Central memory CD4-positive, alpha-beta T cell (primary cell): ENCODE measurements at regions not wholly inside any gene's neighbourhood (a gene's known extent, or its start where the extent isn't known, plus 50 kb on each side); places are given as distances from the start of the nearest gene placed in this dataset.
"Not testable (repeated sequence)": the region's sequence is repeated elsewhere in the genome, so short reads cannot be mapped to it uniquely, and the experiment has no call there.

Experiments used
- DNase-seq: peaks from one replicate; pipeline ENCODE4 v3.0.0; 2022

DNA sequence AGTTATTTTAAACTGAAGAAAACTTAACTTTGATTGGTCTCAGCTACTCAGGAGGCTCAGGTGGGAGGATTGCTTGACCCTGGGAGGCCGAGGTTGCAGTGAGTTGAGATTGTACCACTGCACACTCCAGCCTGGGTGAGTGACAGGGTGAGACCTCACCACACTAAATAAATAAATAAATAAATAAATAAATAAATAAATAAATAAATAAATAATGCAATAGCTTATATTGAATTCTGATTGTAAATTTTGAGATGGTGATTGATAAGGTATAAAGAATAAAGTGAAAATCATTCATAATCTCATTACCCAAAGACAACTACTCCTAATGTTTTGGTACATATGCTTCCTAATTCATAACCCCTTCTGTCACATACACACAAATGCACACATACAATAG, 58.1 kb downstream of the TUBA3C start:
- DNase-seq = no peak

DNA sequence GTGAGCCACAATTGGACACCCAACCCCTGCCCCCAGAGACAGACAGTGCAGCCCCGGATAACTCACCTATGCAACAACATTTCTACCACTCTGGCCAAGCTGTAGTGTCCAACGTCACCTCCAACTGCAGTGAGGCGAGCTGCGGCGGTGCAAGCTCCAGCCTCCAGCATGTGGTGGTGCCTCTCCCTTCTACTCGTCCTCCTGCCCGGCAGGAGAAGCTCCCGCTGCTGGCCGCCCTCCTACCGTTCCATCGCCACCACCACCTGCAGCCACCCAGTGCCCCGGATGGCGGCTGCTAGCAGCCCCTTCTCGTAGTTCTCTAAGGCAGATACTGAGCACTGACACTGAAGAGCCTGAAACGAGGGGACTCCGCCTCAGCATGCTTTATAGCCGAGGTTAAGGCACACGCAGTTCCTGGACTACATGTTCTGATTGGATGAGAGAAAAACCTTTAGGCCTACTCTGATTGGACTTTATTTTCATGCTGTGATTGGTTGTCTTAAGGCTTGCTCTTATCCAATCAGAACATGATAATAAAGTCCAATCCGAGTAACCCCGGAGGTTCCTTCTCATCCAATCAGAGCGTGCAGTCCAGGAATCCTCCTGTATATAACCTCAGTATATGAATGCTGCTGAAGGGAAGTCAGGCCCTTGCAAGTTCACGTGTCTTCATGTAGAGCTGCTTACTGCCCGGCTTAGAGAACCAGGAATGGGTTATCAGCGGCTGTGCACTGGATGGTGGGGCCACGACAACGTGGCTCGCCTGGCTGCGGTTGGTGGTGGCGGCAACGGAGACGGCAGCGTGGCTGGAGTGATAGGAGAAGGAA, 63.5 kb downstream of the TUBA3C start:
- no peak for DNase-seq

DNA sequence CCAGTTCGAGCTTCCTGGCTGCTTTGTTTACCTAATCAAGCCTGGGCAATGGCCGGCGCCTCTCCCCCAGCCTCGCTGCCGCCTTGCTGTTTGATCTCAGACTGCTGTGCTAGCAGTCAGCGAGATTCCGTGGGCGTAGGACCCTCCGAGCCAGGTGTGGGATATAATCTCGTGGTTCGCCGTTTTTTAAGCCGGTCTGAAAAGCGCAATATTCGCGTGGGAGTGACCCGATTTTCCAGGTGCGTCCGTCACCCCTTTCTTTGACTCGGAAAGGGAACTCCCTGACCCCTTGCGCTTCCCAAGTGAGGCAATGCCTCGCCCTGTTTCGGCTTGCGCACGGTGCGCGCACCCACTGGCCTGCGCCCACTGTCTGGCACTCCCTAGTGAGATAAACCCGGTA, 72.4 kb downstream of the TUBA3C start:
- not testable (repeated sequence) for DNase-seq

DNA sequence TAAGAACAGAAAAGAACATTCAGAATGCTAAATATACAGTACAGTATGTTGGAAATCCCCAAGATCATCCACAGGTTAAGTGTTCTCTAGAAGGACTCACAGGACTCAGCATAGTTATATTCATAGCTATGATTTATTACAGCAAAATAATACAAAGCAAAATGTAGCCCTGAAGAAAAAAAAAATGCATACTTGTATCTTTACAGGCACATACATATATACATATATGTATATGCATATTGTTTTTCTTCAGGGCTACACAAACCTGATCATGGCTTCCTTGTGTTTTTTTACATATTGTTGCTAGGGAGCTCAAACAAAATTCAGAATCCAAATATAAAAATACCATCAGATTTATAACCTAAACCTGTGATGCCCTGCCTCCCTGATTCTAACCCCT, 78.5 kb downstream of the TUBA3C start:
- DNase-seq = no peak

DNA sequence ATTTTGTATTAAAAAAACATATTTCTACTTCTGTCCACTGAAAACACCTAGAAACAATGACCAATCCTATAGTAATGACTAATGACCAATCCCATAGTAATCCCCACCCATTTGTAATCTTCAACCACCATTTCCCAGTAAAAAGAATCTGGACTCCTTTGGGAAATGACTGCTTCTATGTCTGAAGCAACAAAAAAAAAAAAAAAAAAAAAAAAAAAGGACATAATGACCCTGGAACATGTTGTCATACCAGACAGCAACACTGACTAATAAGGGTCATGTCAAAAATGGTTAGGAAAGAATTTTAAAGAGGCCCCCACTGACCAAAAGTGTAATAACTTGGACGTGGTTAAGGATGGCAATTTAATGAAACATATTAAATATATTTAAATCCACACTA, 88.3 kb downstream of the TUBA3C start:
- DNase-seq = no peak

DNA sequence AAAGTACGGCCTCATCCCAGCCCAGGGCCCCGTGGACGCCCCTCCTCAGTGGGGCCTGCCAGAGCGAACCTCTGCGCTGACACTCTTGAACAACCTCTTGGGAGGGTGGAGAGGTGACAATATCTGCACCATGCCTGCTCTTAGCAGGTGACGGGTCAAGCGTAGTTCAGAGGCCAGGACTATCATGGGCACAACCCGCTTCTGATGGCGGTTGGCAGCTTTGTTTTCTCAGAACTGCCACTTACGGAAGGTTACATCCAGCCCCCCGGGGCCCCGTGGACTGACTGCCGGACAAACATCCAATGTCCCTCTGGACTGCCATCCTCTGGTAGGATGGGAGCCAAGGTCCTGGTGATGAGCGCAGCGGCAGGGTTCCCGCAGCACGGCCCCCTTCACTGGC, 91.1 kb downstream of the TUBA3C start:
- DNase-seq = no peak

DNA sequence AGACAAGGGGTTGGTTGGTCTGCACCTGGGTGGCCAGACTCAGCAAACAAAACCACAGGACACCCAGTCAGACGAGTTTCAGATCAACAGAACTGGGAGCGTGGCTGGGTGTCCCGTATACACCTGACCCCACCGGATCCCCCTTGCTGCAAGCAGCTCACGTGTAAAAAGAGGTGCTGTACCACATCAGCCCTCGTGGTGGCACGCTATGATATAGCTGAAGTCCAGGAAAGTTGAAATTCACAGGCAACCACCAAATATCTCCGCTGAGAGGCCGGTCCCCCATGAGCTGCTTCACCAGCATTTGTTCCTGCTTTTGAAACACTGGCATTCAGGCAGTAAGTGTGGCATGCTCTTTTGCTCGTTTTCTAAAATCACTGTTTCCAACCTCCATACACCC, 92.3 kb downstream of the TUBA3C start:
- no peak for DNase-seq

DNA sequence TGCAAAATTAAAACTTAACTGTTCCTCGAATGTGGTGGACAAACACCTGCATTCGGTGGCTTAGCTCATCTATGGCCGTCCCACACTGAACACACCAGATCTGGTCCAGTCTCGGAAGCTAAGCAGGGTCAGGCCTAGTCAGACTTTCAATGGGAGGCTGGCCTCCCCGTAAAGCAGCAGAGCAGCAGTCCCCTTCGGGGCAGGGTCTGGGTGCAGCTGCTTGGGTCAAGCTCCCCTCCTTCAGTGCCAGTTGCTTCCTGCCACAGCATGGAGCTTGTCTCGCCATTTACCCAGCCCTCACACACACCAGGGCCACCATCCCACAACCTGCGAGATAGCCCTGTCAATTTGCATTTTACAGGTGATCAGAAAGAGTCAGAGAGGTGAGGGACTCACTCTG, 93.2 kb downstream of the TUBA3C start:
- no peak for DNase-seq

DNA sequence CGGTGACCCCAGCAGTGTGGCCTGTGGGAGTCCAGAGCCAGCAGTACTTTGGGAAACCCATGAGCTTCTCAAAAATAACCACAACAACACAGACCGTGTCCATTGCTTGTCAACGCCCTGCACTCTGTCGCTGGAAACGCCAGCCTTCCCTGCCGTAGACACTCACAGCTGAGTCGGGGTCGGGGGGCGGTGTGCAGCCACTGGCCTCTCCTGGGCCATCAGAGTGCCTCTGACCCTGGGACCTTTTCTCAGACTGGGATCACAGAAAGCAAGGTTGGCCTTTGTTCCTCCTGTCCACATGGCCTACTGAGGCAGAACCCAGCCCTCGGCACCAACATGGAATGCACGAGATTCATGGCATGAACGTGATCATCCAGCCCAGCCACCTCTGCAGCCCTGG, 95.7 kb downstream of the TUBA3C start:
- DNase-seq = no peak

DNA sequence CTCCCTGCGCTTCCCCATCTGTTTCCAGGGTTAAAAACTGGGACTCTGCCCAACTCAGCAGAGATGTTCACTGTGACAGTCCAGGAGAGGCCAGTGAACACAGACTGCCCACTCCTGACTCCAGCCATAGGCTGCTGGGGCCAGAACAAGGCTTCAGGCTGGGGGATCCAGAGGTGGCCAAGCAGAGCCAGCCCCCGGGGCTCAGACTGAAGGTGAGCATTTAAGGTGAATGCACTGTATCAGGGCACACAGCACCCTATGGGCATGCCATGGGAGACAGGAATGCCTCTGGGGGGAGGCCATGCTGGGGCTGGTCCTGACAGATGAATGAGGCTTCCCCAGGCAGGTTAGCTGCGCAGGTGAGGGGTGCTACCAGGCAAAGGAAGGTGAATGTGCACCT, 96.4 kb downstream of the TUBA3C start:
- DNase-seq = no peak

DNA sequence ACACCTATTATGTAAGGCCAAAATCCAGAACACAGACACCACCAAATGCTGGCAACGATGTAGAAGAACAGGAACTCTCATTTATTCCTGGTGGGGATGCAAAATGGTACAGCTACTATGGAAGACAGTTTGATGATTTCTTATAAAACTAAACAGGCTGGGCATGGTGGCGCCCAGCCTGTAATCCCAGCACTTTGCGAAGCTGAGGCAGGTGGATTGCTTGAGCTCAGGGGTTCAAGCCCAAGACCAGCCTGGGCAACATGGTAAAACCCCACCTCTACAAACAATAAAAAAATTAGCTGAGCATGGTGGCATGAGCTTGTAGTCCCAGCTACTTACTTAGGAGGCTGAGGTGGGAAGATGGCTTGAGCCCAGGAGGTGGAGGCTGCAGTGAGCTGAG, 98.3 kb downstream of the TUBA3C start:
- no peak for DNase-seq

DNA sequence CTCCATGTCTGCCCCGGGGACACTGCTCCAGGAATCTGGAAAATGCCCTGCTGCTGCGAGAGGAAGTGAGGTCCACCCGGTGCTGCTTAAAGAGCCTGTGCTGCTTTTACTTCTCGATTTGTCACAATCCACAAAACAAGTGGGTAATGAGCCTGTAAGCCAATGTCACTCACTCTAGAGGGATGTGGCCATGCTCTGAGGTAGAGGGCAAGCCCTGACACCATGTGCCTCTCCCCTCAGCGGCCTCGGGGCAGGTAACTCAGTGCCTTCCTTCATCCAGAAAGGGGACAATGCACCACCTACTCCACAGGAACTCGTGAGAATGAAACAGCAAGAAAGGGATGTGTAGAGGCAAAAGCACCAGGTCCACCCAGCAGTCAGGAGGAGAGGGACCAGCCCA, 106.2 kb downstream of the TUBA3C start:
- DNase-seq = no peak

DNA sequence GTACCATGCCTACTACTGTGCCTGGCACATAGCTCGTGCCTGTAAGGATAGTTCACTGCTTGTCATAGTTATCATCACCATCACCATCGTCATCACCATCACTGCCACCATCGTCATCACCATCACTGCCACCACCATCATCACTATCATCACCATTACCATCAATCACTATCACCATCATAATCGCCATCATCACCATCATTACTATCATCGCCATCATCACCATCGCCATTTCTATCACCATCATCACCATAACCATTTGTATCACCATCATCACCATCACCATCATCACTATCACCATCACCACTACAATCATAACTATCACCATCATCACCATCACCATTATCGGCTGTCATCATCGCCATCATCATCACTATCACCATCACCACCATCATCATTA, 107.1 kb downstream of the TUBA3C start:
- DNase-seq = no peak

DNA sequence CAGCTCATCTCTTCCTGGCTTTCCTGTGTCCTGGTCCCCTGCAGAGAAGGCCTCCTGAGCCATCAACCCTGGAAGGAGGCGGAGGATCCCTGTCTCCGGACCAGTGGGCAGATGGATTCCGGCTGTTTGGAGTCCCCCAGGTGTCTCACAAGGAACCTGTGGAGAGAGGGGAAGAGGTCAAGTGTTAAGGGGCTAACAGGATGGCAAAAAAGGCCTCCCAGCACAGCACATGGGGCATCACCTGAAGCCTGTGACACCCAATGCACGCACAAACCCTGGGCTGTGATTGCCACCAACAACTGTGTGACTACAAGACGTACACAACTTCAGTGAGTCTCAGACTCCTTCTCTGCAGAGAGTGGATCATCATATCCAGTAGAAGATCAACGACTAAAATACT, 107.5 kb downstream of the TUBA3C start:
- DNase-seq = not testable (repeated sequence)

DNA sequence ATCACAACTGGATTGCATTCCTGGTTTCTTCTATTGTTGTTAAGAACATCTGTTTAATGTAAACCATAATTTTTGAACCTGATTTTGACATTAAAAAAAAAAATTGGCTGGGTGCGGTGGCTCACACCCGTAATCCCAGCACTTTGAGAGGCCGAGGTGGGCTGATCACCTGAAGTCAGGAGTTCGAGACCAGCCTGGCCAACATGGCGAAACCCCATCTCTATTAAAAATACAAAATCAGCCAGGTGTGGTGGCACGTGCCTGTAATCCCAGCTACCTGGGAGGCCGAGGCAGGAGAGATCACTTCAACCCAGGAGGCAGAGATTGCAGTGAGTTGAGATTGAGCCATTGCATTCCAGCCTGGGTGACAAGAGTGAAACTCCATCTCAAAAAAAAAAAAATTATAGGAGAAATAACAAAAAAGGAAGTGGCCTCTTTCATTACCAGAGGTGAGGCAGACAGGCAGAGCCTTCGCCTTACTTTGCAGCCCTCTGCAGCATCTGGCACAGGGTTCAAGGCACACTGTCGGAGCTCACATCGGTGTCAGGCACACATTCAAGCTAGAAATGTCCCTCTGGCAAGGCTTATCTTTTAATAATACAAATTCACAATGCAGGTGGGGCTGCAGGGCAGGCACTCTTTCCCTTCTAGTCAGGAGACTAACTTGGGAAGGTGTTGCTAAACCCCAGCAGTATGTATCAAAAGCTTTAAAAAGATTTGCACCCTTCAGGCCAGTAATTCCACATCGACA, 108.5 kb downstream of the TUBA3C start:
- not testable (repeated sequence) for DNase-seq

DNA sequence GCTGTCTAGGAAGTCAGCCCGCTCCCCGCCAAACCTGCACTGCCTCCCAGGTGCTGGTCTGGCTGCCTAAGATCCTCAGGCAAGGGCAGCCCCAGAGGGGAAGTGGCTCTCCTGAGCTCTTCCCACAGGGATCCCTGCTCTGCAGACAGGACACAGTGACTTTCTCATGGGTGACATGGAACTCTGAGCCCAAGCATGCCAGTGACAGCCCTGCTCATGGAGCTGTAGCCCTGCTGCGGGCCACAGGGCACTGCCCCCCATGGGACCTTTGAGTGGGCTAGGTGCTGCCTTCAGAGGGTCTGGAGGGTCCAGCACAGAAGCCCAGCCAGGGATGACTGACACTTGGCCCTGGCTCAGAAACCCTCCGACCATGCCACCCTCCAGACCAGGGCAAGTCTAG, 109.1 kb downstream of the TUBA3C start:
- no peak for DNase-seq

DNA sequence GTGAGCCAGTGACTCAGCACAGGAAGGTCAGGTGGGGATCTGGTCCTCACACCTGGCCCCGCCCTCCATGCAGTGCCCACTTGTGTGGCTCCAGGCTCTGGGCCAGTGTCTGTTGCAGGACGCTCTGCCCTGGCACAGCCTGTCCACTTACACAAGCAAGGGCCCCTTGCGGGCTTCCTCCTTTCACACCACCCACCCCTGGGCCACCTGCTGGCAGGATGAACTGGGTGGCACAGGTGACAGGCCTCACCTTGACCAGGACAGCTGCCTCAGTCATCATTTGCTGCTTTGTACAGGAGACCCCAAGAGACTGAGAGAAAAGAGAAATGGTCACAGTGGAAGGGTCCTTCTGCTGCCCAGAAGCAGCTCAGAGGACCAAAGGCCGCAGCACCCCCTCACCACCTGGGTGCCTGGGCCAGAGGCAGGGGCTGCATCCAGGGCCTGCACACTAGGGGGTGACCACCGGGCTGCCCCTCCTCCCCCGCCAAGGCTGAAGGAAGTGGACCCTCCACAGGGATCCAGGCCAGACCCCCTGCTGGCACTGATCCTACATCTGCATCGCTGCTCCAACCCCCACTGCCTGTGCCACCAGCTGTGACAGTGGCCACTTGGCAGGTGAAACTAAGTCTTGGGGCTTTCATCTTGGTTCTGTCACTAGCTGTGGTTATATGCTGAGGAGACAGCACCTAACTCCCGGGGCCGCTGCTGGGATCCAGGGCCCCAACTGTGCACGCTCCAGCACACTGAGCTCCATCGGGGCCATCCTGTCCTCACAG, 110.3 kb downstream of the TUBA3C start:
- no peak for DNase-seq

DNA sequence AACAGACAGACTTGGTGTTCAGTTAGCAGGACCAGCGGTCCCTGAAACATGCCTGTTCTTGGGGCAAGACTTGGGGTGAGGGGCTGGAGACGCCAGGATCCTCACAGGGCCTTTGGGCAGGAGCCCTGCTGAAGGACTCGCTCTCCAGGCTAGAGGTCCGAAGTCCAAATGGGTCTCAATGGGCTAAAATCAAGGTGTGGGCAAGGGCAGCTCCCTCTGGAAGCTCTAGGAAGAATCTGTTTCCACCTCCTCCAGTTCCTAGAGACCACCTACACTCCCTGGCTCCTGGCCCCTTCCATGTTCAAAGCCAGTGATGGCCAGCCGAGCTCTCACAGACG, 111.3 kb downstream of the TUBA3C start:
- DNase-seq = no peak

DNA sequence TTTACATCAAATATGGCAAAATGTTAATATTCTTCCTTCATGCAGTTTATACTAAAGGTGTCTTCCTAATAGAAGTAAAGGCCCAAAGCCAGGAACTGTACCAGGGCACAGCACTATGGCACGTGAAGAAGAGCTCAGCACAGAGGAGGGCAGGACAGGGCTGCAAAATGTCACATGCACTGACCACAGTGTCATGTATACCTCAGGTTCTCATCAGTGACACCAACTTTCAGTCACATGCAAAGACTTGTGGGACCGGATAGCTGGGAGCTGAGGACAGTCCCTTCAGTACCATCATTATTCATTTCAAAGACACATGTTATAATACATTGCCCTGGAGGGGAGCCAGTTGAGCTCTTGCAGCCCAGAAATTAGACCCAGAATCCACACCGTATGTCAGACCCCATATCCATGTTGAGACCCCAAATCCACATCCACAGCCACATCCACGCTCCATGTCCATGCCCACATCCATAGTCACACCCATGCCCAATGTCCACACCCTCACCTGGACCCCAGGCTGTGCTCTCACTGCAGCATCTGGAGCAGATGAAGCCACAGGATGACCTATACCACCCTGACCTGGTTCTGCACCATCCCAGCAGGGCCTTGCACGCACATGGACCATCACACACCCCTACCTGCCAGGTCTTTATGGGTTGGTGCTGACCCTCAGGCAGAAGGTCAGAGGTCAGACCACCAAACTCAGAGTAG, 111.8 kb downstream of the TUBA3C start:
- DNase-seq = no peak

DNA sequence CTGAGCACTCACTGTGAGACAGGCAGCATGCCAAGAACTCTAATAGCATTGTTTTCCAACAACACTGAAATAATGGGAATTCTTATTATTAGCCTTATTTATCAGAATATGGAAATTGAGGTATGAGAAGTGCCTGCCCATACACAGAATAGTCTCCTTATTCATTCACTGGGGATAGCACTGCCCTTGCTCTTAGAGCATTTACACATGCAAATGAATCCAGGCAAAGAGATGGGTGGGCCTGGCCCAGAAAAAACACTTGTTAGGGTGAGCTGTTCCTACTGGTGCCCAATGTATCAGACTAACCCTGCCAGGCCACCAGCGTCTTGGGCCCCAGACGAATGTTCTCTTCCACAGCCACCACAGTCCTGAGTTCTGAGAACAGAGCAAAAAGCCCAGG, 112.9 kb downstream of the TUBA3C start:
- DNase-seq = no peak

DNA sequence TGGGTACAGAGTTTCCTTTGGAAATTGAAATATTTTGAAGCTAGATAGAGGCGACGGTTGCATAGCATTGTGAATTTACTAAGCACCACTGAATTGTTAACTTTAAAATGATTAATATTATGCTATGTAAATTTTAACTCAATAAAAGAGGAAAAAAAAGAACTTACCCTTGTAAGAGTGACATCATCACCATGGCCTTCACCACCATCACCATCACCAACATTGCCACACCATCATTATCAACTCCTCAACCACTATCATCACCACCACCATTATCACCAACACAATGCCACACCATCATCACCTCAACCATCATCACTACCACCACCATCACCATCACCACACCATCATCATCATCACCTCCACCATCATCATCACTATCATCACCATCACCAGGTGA, 113.9 kb downstream of the TUBA3C start:
- no peak for DNase-seq

DNA sequence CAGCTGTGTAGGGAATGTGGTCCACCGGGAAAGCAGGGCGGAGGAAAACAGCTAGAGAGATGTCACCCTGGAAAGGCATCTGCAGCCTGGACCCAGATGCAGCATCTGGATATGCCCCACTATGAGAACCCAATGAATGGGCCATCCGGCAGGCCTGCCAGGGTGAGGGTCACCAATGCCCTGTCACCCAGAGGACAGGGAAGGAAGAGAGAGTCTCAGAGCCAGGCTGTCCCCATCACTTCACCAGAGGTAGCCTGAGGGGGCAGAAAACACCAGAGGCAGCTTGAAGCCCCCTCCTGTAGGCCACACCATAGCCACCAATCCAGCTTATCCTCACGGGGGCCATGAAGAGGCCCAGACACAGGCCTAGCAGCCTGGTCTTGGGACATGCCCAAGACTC, 118.8 kb downstream of the TUBA3C start:
- DNase-seq = no peak

DNA sequence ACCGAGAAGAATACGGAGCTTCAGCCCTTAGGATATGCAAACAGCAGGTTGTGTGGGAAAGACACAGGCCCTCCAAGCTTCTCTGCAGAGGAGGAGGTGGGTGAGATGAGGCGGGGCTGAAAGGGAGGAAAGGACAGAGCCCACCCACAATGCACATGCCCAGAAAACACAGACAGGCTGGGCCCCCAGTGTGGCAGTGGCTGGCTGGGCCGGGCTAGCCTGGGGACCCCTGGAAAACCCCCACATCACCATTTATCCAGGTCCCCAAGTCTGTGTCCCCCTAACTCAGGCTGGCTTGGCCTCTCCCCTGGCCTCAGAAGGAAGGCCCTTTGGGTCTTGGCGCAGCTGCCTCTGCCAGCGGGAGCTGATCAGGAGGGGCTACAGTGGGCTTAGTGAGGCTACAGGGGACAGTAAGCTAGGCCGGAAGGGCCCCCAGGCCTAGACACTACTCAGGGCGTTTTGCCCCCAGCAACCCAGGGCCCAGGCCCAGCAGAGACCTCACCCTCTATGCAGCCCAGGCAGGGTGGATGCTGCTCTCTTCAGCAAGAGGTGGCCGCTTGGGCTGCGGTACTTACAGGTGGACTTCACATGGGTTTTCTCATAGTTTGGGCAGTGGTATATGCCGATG, 119.5 kb downstream of the TUBA3C start:
- no peak for DNase-seq
